ENCODE measurements at regions not wholly inside any gene's neighbourhood (a gene's known extent, or its start where the extent isn't known, plus 50 kb on each side); places are given as distances from the start of the nearest gene placed in this dataset.

- TF ChIP-seq POLR2A (IDR thresholded peaks at IDR 0.05; ENCODE audit: low read length) (no peak), GATA1 (IDR thresholded peaks at IDR 0.05; ENCODE audit: low read depth, low read length) (no peak)
These were observed 100.7 kb upstream of the IRX4 start for GRCh38 chr5:1983401-1983800.
